NB4 (cell line): ENCODE measurements at regions not wholly inside any gene's neighbourhood (a gene's known extent, or its start where the extent isn't known, plus 50 kb on each side); places are given as distances from the start of the nearest gene placed in this dataset.

Source experiments
- TF ChIP-seq, protein P1 (sequence below): IDR thresholded peaks from one replicate; pipeline ENCODE4 v1.5.1; 2012; ENCODE audit warnings: low read depth, low read length
- TF ChIP-seq, protein P2 (sequence below): IDR thresholded peaks from 2 replicates; pipeline ENCODE4 v1.6.1; 2011; ENCODE audit warnings: low read depth, low read length

DNA sequence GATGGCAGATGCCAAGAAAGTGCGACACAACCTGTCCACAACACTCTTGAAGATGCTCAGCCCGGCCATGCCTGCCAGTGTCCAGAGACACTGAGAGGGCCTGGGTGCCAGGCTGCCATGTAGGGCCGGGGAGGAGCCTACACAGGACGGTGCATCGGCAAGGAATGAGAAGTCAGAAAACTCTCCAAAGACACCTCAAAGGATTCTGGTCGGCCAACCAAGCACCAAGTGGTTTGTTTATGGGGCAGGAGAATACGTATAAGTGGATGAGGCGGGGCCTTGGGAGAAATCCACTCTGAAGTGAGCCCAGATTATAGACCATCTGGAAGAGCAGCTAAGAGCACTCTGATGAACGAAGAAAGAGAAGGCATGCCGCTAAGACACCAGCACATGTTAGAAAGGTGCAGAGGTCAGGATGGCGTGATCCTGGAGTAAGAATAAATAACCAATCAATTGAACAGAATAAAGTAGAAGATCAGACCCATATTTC, 120.7 kb upstream of the FOXQ1 start:
- TF ChIP-seq, protein P1, sequence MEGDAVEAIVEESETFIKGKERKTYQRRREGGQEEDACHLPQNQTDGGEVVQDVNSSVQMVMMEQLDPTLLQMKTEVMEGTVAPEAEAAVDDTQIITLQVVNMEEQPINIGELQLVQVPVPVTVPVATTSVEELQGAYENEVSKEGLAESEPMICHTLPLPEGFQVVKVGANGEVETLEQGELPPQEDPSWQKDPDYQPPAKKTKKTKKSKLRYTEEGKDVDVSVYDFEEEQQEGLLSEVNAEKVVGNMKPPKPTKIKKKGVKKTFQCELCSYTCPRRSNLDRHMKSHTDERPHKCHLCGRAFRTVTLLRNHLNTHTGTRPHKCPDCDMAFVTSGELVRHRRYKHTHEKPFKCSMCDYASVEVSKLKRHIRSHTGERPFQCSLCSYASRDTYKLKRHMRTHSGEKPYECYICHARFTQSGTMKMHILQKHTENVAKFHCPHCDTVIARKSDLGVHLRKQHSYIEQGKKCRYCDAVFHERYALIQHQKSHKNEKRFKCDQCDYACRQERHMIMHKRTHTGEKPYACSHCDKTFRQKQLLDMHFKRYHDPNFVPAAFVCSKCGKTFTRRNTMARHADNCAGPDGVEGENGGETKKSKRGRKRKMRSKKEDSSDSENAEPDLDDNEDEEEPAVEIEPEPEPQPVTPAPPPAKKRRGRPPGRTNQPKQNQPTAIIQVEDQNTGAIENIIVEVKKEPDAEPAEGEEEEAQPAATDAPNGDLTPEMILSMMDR = no peak
- TF ChIP-seq, protein P2, sequence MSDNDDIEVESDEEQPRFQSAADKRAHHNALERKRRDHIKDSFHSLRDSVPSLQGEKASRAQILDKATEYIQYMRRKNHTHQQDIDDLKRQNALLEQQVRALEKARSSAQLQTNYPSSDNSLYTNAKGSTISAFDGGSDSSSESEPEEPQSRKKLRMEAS = no peak
